Epithelial cell of prostate (primary cell): ENCODE measurements at regions not wholly inside any gene's neighbourhood (a gene's known extent, or its start where the extent isn't known, plus 50 kb on each side); places are given as distances from the start of the nearest gene placed in this dataset.
"Not testable (repeated sequence)": the region's sequence is repeated elsewhere in the genome, so short reads cannot be mapped to it uniquely, and the experiment has no call there.

Experiments used
- DNase-seq: peaks from one replicate; pipeline ENCODE4 v3.0.0-alpha.2; 2011; ENCODE audit warnings: low read depth, low spot score
- H3K27ac ChIP-seq: fragments of 450-650 bp; 2 replicates; pipeline ENCODE4 v1.5.1; 2017; ENCODE audit warnings: mild to moderate bottlenecking

- no peak for DNase-seq
- H3K27ac ChIP-seq, result no peak overlapping the region
Measured at GRCh38 chr11:39462506-39462905, 1996.9 kb downstream of the LRRC4C start.

GRCh38 chr11:39461066-39461465 is 1998.4 kb downstream of the LRRC4C start:
- no peak overlapping the region for H3K27ac ChIP-seq
- no peak for DNase-seq

GRCh38 chr11:39459606-39460005 is 1999.8 kb downstream of the LRRC4C start:
- DNase-seq, result no peak
- H3K27ac ChIP-seq, result no peak overlapping the region

- no peak for DNase-seq
- H3K27ac ChIP-seq, result no peak overlapping the region
Measured at GRCh38 chr11:39458481-39458880, 2001.0 kb downstream of the LRRC4C start.

GRCh38 chr11:39443424-39444022 is 2015.9 kb downstream of the LRRC4C start:
- no peak for DNase-seq
- no peak overlapping the region for H3K27ac ChIP-seq

GRCh38 chr11:39442177-39442576 is 2017.3 kb downstream of the LRRC4C start:
- DNase-seq, result no peak
- H3K27ac ChIP-seq, result no peak overlapping the region

- DNase-seq, result no peak
- no peak overlapping the region for H3K27ac ChIP-seq
Measured at GRCh38 chr11:39435641-39436040, 2023.8 kb downstream of the LRRC4C start.

- no peak overlapping the region for H3K27ac ChIP-seq
Measured at GRCh38 chr11:39434466-39434865, 2025.0 kb downstream of the LRRC4C start.

GRCh38 chr11:39432929-39433328 is 2026.5 kb downstream of the LRRC4C start:
- no peak overlapping the region for H3K27ac ChIP-seq
- no peak for DNase-seq

More at GRCh38 chr11:39434466-39434865, 2025.0 kb downstream of the LRRC4C start:
- no peak for DNase-seq

- H3K27ac ChIP-seq, result no peak overlapping the region
- no peak for DNase-seq
Measured at GRCh38 chr11:39425226-39425625, 2034.2 kb downstream of the LRRC4C start.

GRCh38 chr11:39412117-39412516 is 2047.3 kb downstream of the LRRC4C start:
- DNase-seq, result no peak
- no peak overlapping the region for H3K27ac ChIP-seq

- no peak overlapping the region for H3K27ac ChIP-seq
- DNase-seq, result no peak
Measured at GRCh38 chr11:39385911-39386310, 2073.5 kb downstream of the LRRC4C start.

- no peak for DNase-seq
Measured at GRCh38 chr11:39374963-39375698, 2084.3 kb downstream of the LRRC4C start.

GRCh38 chr11:39367534-39367933 is 2091.9 kb downstream of the LRRC4C start:
- no peak for DNase-seq
- no peak overlapping the region for H3K27ac ChIP-seq

More at GRCh38 chr11:39374963-39375698, 2084.3 kb downstream of the LRRC4C start:
- no peak overlapping the region for H3K27ac ChIP-seq

GRCh38 chr11:39365809-39366436 is 2093.5 kb downstream of the LRRC4C start:
- no peak for DNase-seq
- H3K27ac ChIP-seq, result no peak overlapping the region

- no peak overlapping the region for H3K27ac ChIP-seq
- DNase-seq, result no peak
Measured at GRCh38 chr11:39363571-39363970, 2095.9 kb downstream of the LRRC4C start.

GRCh38 chr11:39361557-39361956 is 2097.9 kb downstream of the LRRC4C start:
- no peak for DNase-seq
- no peak overlapping the region for H3K27ac ChIP-seq

- no peak for DNase-seq
- no peak overlapping the region for H3K27ac ChIP-seq
Measured at GRCh38 chr11:39345834-39346442, 2113.5 kb downstream of the LRRC4C start.

GRCh38 chr11:39341461-39341860 is 2118.0 kb downstream of the LRRC4C start:
- no peak for DNase-seq

GRCh38 chr11:39333006-39333405 is 2126.4 kb downstream of the LRRC4C start:
- not testable (repeated sequence) for DNase-seq, H3K27ac ChIP-seq

More at GRCh38 chr11:39341461-39341860, 2118.0 kb downstream of the LRRC4C start:
- H3K27ac ChIP-seq, result no peak overlapping the region

GRCh38 chr11:39327302-39327701 is 2132.2 kb downstream of the LRRC4C start:
- DNase-seq, result no peak
- no peak overlapping the region for H3K27ac ChIP-seq
